ENCODE measurements at regions not wholly inside any gene's neighbourhood (a gene's known extent, or its start where the extent isn't known, plus 50 kb on each side); places are given as distances from the start of the nearest gene placed in this dataset.

GRCh38 chr10:118408181-118408580, 66.1 kb upstream of the FAM204A start:
- no peak for DNase-seq

- no peak for DNase-seq
Measured at GRCh38 chr10:118407777-118408176, 65.7 kb upstream of the FAM204A start.

- DNase-seq, result no peak
Measured at GRCh38 chr10:118407026-118407425, 64.9 kb upstream of the FAM204A start.

GRCh38 chr10:118405928-118406327, 63.8 kb upstream of the FAM204A start:
- DNase-seq, result no peak

- DNase-seq, result no peak
Measured at GRCh38 chr10:118403967-118404366, 61.8 kb upstream of the FAM204A start.

- no peak for DNase-seq
Measured at GRCh38 chr10:118401708-118402193, 59.6 kb upstream of the FAM204A start.

- DNase-seq, result no peak
Measured at GRCh38 chr10:118397391-118397790, 55.3 kb upstream of the FAM204A start.

GRCh38 chr10:118395947-118396346, 53.8 kb upstream of the FAM204A start:
- DNase-seq, result no peak

- DNase-seq, result no peak
Measured at GRCh38 chr10:118394301-118395200, 52.4 kb upstream of the FAM204A start.

GRCh38 chr10:118392761-118393160, 50.6 kb upstream of the FAM204A start:
- DNase-seq, result no peak
